HepG2 (cell line): ENCODE measurements at regions not wholly inside any gene's neighbourhood (a gene's known extent, or its start where the extent isn't known, plus 50 kb on each side); places are given as distances from the start of the nearest gene placed in this dataset.

Experiments
- ATAC-seq: fragments of 200-7000 bp; cut with Tn5 transposase; 3 replicates; pipeline ENCODE4 v1.9.1; 2020; ENCODE audit warnings: mild to moderate bottlenecking, moderate library complexity
- BruUV-seq: library from RNA; stranded (reverse); fragments of 400-500 nt; replicated peaks from 2 replicates; lab custom pipeline; 2021; lab: Mats Ljungman, UMichigan
- CTCF ChIA-PET: fragments of 300-600 bp; formaldehyde crosslinking; extraction: SDS; loops from one replicate; lab custom pipeline; 2021; ENCODE audit warnings: low total read pairs, inconsistent platforms, low intra/inter-chr PET ratio; lab: Yijun Ruan, JAX
- POLR2A ChIA-PET: fragments of 350-600 bp; sonication (Branson Sonifier 250); formaldehyde crosslinking; loops from one replicate; lab custom pipeline; 2020; ENCODE audit warnings: antibody characterized with exemption, inconsistent platforms; lab: Yijun Ruan, JAX
- DNase-seq: peaks from one replicate; pipeline ENCODE4 v3.0.0-alpha.2; 2015; ENCODE audit warnings: low spot score
- FAIRE-seq: peaks from 3 replicates; lab custom pipeline; 2011; peaks lifted over from hg19 to GRCh38; lab: Jason Lieb, UNC
- H2AFZ ChIP-seq: one replicate; pipeline ENCODE4 v1.6.1; 2011; ENCODE audit warnings: low read length, inconsistent platforms
- H3K27ac ChIP-seq: fragments of 300-600 bp; 3 replicates; pipeline ENCODE4 v1.8.0; 2011; ENCODE audit warnings: mixed run types, mild to moderate bottlenecking, mixed read lengths, low read length, inconsistent platforms; ENCODE audit not compliant: insufficient read depth; ENCODE audit errors: extremely low read length
- H3K27me3 ChIP-seq, 2 experiments: fragments of 200-600 bp in 1 of 2; 2 replicates in 1 of 2; 3 replicates in 1 of 2; pipeline versions ENCODE4 v1.6.0 to v1.8.0; 2011; ENCODE audit warnings: low read length in 2 of 2, mild to moderate bottlenecking in 2 of 2, moderate library complexity in 2 of 2, inconsistent platforms in 1 of 2; ENCODE audit not compliant: insufficient read depth in 2 of 2, control insufficient read depth in 1 of 2
- H3K36me3 ChIP-seq, 2 experiments: fragments of 200-600 bp in 1 of 2; replicated peaks in 1 of 2; 2 replicates in 1 of 2; 3 replicates in 1 of 2; pipeline versions ENCODE4 v1.5.1 to v1.8.0; 2011; ENCODE audit warnings: low read length in 2 of 2, inconsistent platforms in 1 of 2; ENCODE audit not compliant: insufficient read depth in 2 of 2, control insufficient read depth in 1 of 2
- H3K4me1 ChIP-seq: 2 replicates; pipeline ENCODE4 v1.5.1; 2012; ENCODE audit warnings: low read length, inconsistent platforms; ENCODE audit not compliant: insufficient read depth
- H3K4me2 ChIP-seq: 2 replicates; pipeline ENCODE4 v1.6.0; 2011; ENCODE audit warnings: low read depth, low read length, inconsistent platforms
- H3K4me3 ChIP-seq, 3 experiments: fragments of 200-600 bp in 1 of 3; sonication (generic), shearing (Covaris generic) in 1 of 3; replicated peaks in 1 of 3; 2 replicates each; pipeline ENCODE4 v1.5.1; 2011 to 2016; ENCODE audit warnings: low read length in 3 of 3, inconsistent platforms in 2 of 3, low read depth in 2 of 3, mild to moderate bottlenecking in 2 of 3, control low read depth in 1 of 3, mixed read lengths in 1 of 3; ENCODE audit not compliant: insufficient read depth in 1 of 3
- H3K79me2 ChIP-seq: one replicate; pipeline ENCODE4 v1.6.1; 2011; ENCODE audit warnings: low read length, inconsistent platforms; ENCODE audit not compliant: insufficient read depth
- H3K9ac ChIP-seq: 2 replicates; pipeline ENCODE4 v1.6.0; 2011; ENCODE audit warnings: mild to moderate bottlenecking, low read depth, low read length, inconsistent platforms; ENCODE audit not compliant: insufficient read depth
- H3K9me3 ChIP-seq: 2 replicates; pipeline ENCODE4 v1.5.1; 2012; ENCODE audit warnings: mild to moderate bottlenecking, low read length
- H4K20me1 ChIP-seq: 2 replicates; pipeline ENCODE4 v1.6.0; 2011; ENCODE audit warnings: inconsistent platforms, mild to moderate bottlenecking, low read length, moderate library complexity; ENCODE audit not compliant: insufficient read depth
- CSRNP1 ChIP-seq: sonication (generic); formaldehyde crosslinking; IDR thresholded peaks from 2 replicates; pipeline ENCODE4 v1.8.1; 2023; ENCODE audit warnings: mild to moderate bottlenecking, missing genetic modification reagents
- FOXC1 ChIP-seq: sonication (generic); formaldehyde crosslinking; IDR thresholded peaks from 2 replicates; pipeline ENCODE4 v1.8.0; 2022; ENCODE audit warnings: mild to moderate bottlenecking, missing genetic modification reagents, borderline replicate concordance
- MAFF ChIP-seq: IDR thresholded peaks from 2 replicates; pipeline ENCODE4 v1.6.1; 2011; ENCODE audit warnings: low read depth, low read length, improper control_type of control experiment
- NONO ChIP-seq, 2 experiments: fragments of 450-650 bp in 1 of 2; sonication (generic) in 1 of 2; formaldehyde crosslinking in 1 of 2; IDR thresholded peaks in 1 of 2; conservative IDR thresholded peaks in 1 of 2; 2 replicates each; pipeline versions ENCODE4 v1.6.1 to v1.8.0; 2017 to 2022; ENCODE audit warnings: mild to moderate bottlenecking in 1 of 2, missing genetic modification reagents in 1 of 2, moderate library complexity in 1 of 2
- RAD51 ChIP-seq: fragments of 450-650 bp; IDR thresholded peaks from 2 replicates; pipeline ENCODE4 v1.6.1; 2016; ENCODE audit warnings: borderline replicate concordance
- SP4 ChIP-seq: sonication (generic); formaldehyde crosslinking; IDR thresholded peaks from 2 replicates; pipeline ENCODE4 v1.8.1; 2023; ENCODE audit warnings: mild to moderate bottlenecking, missing genetic modification reagents
- TAF1 ChIP-seq: sonication (generic); formaldehyde crosslinking; IDR thresholded peaks from 2 replicates; pipeline ENCODE4 v1.4.0; 2020; ENCODE audit warnings: missing genetic modification reagents
- ZBTB39 ChIP-seq: sonication (generic); formaldehyde crosslinking; IDR thresholded peaks from 2 replicates; pipeline ENCODE4 v1.5.0; 2020; ENCODE audit warnings: missing genetic modification reagents
- ZFP36L1 ChIP-seq: sonication (generic); formaldehyde crosslinking; IDR thresholded peaks from 2 replicates; pipeline ENCODE4 v1.8.0; 2022; ENCODE audit warnings: mild to moderate bottlenecking, missing genetic modification reagents, moderate library complexity
- ZNF225 ChIP-seq: sonication (generic); formaldehyde crosslinking; IDR thresholded peaks from 2 replicates; pipeline ENCODE4 v1.4.0; 2020; ENCODE audit warnings: mild to moderate bottlenecking, missing genetic modification reagents
- ZNF317 ChIP-seq: sonication (generic); formaldehyde crosslinking; IDR thresholded peaks from 2 replicates; pipeline ENCODE4 v1.5.0; 2020; ENCODE audit warnings: mild to moderate bottlenecking, missing genetic modification reagents
- WGBS: methylation state at CpG from one replicate; pipeline ENCODE4 v1.1.6; 2017; ENCODE audit warnings: low lambda C conversion rate; 5-methylcytosine and 5-hydroxymethylcytosine counted together
- in situ Hi-C: cut with HindIII; loops from 2 replicates; pipeline ENCODE4 v1.10.0; 2017; ENCODE audit warnings: low pct_unique_long_range_greater_than_20kb; ENCODE audit not compliant: extremely low pct_ligation_motif_present
- intact Hi-C: fragments of 100-400 bp; cut with micrococcal nuclease; formaldehyde crosslinking; loops from one replicate; pipeline ENCODE4 v1.10.0; 2022; ENCODE audit not compliant: unreplicated experiment
- TF ChIP-seq, protein P1 (sequence below): sonication (generic); formaldehyde crosslinking; IDR thresholded peaks from 2 replicates; pipeline ENCODE4 v1.9.0; 2022; ENCODE audit warnings: low read depth, missing genetic modification reagents
- TF ChIP-seq, protein P2 (sequence below): sonication (generic); formaldehyde crosslinking; IDR thresholded peaks from 2 replicates; pipeline ENCODE4 v1.8.0; 2022; ENCODE audit warnings: mild to moderate bottlenecking, missing genetic modification reagents, moderate library complexity
- TF ChIP-seq, protein P3 (sequence below): sonication (generic); formaldehyde crosslinking; IDR thresholded peaks from 2 replicates; pipeline ENCODE4 v1.5.0; 2020; ENCODE audit warnings: mild to moderate bottlenecking, missing genetic modification reagents

- ATAC-seq, result no peak
- H2AFZ ChIP-seq, result no peak overlapping the region
- 5% methylated on average over 1 of the region's 1 CpG for whole genome bisulfite sequencing
- no peak overlapping the region for H3K9ac ChIP-seq
- ChIA-PET POLR2A (no interaction called here), CTCF (no interaction called here)
- no peak overlapping the region for H3K27ac ChIP-seq
- H3K79me2 ChIP-seq, result no peaks in the 10 kb centered on the region
- no peak overlapping the region for H3K4me3 ChIP-seq
- H3K9me3 ChIP-seq, result peaks cover 54% of the 10 kb centered on the region
- no TSS peak for BruUV-seq
- no peaks in the 10 kb centered on the region for H3K4me1 ChIP-seq
- FAIRE-seq, result no peak
- H3K4me2 ChIP-seq, result no peak overlapping the region
- no peaks in the 10 kb centered on the region for H3K36me3 ChIP-seq
- DNase-seq, result no peak
- in situ Hi-C loops, result no loop called here
- H3K27me3 ChIP-seq, result no peaks in the 10 kb centered on the region
- intact Hi-C loops, result no loop called here
- no peaks in the 10 kb centered on the region for H4K20me1 ChIP-seq
- TF ChIP-seq RAD51, result no peak
- TF ChIP-seq ZFP36L1, result no peak
- TF ChIP-seq MAFF, result no peak
- no peak for TF ChIP-seq ZNF317
- TF ChIP-seq, protein P1, sequence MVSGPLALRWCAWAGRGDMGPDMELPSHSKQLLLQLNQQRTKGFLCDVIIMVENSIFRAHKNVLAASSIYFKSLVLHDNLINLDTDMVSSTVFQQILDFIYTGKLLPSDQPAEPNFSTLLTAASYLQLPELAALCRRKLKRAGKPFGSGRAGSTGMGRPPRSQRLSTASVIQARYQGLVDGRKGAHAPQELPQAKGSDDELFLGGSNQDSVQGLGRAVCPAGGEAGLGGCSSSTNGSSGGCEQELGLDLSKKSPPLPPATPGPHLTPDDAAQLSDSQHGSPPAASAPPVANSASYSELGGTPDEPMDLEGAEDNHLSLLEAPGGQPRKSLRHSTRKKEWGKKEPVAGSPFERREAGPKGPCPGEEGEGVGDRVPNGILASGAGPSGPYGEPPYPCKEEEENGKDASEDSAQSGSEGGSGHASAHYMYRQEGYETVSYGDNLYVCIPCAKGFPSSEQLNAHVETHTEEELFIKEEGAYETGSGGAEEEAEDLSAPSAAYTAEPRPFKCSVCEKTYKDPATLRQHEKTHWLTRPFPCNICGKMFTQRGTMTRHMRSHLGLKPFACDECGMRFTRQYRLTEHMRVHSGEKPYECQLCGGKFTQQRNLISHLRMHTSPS, result no peak
- TF ChIP-seq TAF1 (CRISPR knock-in tag), result no peak
- TF ChIP-seq ZBTB39 (CRISPR knock-in tag), result no peak
- no peak for TF ChIP-seq ZNF225 (CRISPR knock-in tag)
- TF ChIP-seq CSRNP1, result no peak
- TF ChIP-seq, protein P2, sequence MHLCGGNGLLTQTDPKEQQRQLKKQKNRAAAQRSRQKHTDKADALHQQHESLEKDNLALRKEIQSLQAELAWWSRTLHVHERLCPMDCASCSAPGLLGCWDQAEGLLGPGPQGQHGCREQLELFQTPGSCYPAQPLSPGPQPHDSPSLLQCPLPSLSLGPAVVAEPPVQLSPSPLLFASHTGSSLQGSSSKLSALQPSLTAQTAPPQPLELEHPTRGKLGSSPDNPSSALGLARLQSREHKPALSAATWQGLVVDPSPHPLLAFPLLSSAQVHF (CRISPR knock-in tag), result no peak
- no peak for TF ChIP-seq NONO (IDR thresholded peaks at IDR 0.05)
- TF ChIP-seq NONO (CRISPR knock-in tag; conservative IDR thresholded peaks at IDR 0.05), result no peak
- TF ChIP-seq, protein P3, sequence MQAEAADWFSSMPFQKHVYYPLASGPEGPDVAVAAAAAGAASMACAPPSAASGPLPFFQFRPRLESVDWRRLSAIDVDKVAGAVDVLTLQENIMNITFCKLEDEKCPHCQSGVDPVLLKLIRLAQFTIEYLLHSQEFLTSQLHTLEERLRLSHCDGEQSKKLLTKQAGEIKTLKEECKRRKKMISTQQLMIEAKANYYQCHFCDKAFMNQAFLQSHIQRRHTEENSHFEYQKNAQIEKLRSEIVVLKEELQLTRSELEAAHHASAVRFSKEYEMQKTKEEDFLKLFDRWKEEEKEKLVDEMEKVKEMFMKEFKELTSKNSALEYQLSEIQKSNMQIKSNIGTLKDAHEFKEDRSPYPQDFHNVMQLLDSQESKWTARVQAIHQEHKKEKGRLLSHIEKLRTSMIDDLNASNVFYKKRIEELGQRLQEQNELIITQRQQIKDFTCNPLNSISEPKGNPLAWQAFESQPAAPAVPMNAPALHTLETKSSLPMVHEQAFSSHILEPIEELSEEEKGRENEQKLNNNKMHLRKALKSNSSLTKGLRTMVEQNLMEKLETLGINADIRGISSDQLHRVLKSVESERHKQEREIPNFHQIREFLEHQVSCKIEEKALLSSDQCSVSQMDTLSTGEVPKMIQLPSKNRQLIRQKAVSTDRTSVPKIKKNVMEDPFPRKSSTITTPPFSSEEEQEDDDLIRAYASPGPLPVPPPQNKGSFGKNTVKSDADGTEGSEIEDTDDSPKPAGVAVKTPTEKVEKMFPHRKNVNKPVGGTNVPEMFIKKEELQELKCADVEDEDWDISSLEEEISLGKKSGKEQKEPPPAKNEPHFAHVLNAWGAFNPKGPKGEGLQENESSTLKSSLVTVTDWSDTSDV, result no peak
- no peak for TF ChIP-seq SP4 (CRISPR knock-in tag)
- no peak for TF ChIP-seq FOXC1 (CRISPR knock-in tag)
Measured at GRCh38 chr10:10576937-10577336, 440.7 kb upstream of the CELF2 start.
